Fibroblast of skin of scalp (primary cell): ENCODE measurements at regions not wholly inside any gene's neighbourhood (a gene's known extent, or its start where the extent isn't known, plus 50 kb on each side); places are given as distances from the start of the nearest gene placed in this dataset.
"Not testable (repeated sequence)": the region's sequence is repeated elsewhere in the genome, so short reads cannot be mapped to it uniquely, and the experiment has no call there.

ENCODE experiments used
- DNase-seq: peaks from one replicate; pipeline ENCODE4 v3.0.0-alpha.2; 2013

- no peak for DNase-seq
Observed at GRCh38 chr17:70286391-70286790, 117.1 kb downstream of the KCNJ2 start.

DNA sequence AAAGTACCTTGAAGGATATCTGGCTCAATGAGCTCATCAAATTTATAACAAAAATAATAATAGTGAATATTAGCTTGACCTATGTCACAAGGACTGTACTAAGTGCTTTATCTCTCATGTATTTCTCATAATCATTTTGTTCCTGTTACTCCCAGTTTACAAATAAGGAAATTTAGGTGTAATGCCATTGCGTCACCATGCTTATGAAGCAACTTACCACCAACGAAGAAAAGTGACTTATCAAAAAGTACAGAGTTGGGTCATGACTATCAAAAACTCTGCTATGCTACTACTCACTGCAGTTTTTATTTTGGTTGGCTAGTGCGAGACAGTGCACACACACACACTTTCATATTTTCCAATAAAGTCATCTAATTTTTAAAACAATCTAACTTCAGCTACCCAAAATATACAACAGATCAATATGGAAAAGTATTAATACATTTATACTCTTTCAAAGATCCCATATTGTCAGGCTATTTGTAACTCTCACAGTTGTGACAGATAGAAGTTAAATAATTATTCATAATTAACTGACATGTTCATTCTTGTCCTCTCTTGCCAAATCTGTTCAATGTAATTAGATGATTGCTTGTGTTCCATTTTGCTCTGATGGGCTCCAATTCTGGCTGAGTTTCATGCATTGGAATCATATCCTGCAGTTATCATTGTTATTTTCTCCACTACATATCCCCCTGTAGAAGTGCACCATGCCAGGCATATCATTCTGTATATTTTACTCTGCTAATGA lies 119.4 kb downstream of the KCNJ2 start:
- DNase-seq: no peak

- no peak for DNase-seq
Observed at GRCh38 chr17:70290770-70291169, 121.4 kb downstream of the KCNJ2 start.

DNA sequence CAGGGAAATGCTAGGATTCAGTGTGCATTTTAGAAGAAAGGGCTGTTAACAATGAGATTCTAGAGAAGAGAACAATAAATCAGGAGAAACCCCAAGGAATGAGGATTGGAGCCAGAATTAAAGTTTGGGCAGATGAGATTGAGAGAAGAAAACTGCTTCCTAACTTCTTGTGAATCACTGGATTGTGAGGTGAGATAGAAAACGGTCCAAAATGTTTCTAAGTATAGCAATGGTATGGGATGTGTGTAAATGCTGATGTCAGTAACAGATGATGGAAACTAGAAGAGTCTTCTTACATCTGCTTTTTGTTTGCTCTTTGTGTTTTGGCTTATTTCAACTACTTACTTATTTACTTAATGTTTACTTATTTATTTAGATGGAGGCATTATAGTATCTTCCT lies 123.0 kb downstream of the KCNJ2 start:
- DNase-seq: no peak

DNA sequence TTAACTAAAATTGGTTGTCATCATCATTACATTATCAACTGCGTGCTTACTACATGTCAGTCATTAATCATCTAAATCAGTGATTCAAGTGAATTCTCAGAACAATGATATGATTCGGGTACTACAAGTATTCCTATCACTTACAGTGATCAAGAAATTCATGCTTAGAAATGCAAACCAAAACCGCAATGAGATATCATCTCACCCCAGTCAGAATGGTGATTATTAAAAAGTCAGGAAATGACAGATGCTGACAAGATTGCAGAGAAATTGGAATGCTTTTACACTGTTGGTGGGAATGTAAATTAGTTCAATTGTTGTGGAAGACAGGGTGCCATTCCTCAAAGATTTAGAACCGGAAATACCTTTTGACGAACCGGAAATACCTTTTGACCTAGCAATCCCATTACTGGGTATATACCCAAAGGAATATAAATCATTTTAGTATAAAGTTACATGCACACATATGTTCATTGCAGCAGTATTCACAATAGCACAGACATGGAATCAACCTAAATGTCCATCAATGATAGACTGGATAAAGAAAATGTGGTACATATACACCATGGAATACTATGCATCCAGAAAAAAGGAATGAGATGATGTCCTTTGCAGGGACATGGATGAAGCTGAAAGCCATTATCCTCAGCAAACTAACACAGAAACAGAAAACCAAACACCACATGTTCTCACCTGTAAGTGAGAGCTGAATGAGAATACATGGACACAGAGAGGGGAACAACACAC lies 124.4 kb downstream of the KCNJ2 start:
- not testable (repeated sequence) for DNase-seq

- DNase-seq: no peak
Observed at GRCh38 chr17:70295329-70295728, 126.0 kb downstream of the KCNJ2 start.

DNA sequence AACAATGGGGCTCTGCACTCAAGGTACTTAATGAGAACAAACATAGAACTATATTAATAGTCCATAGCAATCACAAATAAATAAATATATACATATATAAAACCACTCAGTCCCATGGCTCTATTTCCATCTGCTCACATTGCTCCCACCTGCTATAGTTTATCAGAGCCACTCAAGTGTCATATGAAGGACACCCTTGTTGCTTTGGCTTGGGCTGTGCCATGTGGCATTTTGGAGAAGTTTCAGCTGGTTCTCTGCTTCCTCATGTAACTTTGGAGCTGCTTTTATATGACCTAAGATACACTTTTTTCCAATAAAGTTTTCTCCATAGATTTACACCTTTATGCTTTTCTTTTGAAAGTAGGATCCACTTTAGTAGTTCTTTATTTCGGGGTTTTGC lies 126.4 kb downstream of the KCNJ2 start:
- DNase-seq: no peak

DNA sequence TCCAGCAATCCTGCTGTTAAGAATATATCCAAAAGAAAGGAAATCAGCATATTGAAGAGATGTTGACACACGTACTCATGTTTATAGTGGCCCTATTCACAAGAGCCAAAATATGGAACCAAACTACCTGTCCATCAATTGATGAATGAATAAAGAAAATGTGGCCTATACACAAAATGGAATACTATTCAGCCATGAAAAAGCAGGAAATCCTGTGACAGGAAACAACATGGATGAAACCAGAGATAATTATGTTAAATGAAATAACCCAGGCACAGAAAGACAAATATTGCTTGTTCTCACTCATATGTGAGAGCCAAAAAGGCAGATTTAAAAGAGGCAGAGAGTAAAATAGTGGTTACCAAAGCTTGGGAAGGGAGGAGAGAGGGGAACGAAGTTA lies 127.1 kb downstream of the KCNJ2 start:
- no peak for DNase-seq

- DNase-seq: no peak
Observed at GRCh38 chr17:70297397-70297796, 128.1 kb downstream of the KCNJ2 start.

DNA sequence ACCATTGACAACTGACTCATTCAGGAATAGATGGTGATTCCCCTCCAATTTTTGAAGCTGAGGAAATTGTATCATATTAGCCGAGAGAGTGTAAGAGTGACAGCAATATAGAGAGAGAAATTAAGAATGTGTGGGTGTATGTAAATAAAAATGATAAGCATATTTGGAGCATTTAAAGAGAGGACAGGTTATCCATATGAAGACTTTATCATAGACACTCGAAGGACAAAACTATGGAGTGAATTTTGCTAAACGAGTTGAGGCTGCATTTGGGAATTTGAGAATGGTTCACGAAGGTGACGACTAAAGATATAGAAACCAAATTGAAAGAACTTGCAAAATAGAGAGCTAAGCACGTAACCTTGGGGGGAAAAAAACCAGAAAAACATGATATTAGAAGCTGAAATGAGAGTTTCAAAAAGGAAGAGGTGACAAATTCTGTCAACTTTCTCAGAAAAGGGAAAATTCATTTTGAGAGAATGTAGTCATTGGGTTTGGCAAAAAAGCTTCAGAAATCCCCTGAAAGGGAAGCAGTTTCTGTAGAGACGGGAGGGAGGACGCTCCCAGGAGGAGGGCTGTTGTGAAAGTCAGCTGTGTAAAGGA lies 129.7 kb downstream of the KCNJ2 start:
- DNase-seq: no peak

GRCh38 chr17:70307430-70308225 lies 138.3 kb downstream of the KCNJ2 start:
- DNase-seq: peak; percentile 85

DNA sequence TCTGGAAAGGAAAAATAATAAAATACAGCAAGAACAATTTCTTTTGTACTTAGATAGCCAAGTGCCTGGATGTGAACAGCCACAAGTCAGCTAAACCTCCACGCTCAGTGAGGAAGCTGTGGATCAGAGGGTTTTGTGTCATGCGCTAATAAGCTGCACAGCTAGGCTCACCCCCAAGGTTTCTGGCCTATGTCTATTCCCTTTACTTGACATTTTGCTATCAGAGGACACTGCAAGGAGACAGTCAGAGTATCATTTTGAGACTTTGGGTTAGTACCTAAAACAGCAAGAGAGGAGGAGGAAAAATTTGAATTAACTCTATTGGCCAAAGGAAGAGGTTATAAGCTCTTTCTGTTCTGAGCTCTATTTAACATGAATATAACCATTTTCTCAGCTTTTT lies 139.3 kb downstream of the KCNJ2 start:
- DNase-seq: no peak

GRCh38 chr17:70310221-70310672 lies 140.9 kb downstream of the KCNJ2 start:
- DNase-seq: peak; percentile 37

DNA sequence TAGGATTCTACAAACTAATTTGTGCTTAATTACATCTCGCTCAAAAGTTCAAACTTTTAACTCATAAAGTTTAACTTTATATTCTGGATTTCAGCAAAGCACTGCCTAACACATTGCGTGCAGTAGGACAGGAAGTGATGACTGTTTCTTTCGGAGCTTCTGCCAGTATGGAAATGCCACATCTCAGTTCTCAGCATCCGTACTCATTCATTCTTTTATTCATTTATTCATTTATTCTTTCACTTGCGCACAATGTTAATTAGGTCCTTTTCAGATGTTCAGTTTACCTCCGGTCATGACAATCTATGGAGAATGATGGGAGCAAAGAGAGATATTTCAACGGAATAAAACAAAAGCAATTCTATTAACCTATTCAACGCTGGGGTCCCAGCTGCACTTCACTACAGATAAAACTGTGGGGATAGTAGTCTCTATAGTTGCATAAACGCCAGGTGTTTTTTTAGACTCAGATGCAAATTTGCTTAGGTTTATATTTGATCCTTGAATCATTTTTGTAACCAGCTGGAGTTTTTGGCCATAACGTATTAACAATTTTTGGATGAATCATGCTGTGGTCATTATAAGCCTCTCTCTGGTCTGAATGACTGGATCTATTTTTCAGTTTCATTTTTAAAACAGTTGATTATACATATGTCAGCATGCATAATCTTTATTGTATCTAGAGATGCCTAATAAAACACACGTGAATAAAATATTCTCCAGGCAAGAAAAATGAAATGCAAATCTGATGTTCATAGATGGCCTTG lies 143.9 kb downstream of the KCNJ2 start:
- peak; percentile 45 for DNase-seq

GRCh38 chr17:70314096-70314495 lies 144.8 kb downstream of the KCNJ2 start:
- DNase-seq: peak; percentile 63

- DNase-seq: peak; percentile 6
Observed at GRCh38 chr17:70314506-70314905, 145.2 kb downstream of the KCNJ2 start.

DNA sequence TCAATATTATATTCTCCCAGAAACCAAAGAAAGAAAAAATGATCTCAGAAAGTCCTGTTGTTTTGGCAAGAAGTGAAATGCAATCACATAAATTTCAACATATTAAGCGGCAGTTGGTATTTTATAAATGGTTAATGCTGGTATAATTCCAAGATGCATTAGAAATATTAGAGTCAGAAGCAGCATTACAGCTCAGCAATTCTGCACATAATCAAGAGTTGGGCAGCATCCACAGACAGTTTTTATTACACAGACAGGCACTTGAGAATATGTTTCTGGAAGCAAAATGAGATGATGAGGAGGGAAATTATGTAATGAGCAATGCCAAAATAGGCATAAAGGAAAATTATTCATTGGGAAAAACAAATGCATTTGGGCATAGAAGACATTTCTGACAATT lies 148.1 kb downstream of the KCNJ2 start:
- no peak for DNase-seq

GRCh38 chr17:70318051-70318450 lies 148.7 kb downstream of the KCNJ2 start:
- no peak for DNase-seq

- DNase-seq: no peak
Observed at GRCh38 chr17:70319516-70319915, 150.2 kb downstream of the KCNJ2 start.

- DNase-seq: no peak
Observed at GRCh38 chr17:70320673-70321345, 151.5 kb downstream of the KCNJ2 start.

DNA sequence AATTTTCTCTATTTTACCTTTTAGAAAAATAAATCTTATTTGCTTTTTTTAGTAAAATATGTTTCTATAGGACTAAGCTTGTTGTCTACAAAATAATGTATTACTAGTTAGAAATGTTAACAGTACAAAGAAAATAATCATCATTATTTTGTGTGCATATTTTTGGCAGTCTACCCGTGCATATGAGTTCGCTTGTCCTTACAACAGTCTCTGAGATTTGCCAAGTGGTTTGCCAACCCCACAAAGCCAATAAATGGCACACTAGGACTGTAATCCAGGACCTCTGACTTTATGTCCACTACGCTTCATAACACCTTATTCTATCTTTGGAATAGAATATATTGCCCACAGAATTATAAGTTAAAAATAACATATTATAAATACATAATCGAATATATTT lies 152.0 kb downstream of the KCNJ2 start:
- no peak for DNase-seq
